ENCODE measurements at regions not wholly inside any gene's neighbourhood (a gene's known extent, or its start where the extent isn't known, plus 50 kb on each side); places are given as distances from the start of the nearest gene placed in this dataset.

- H3K4me1 ChIP-seq (ENCODE audit: control insufficient read depth, insufficient read depth, low read length), result no peaks in the 10 kb centered on the region
- H3K4me3 ChIP-seq (ENCODE audit: low read depth in 2 of 2, low read length in 2 of 2), result no peak overlapping the region
- no peak for ATAC-seq
- CTCF ChIA-PET, result no interaction called here
- H3K36me3 ChIP-seq (ENCODE audit: control insufficient read depth, insufficient read depth, low read length), result no peaks in the 10 kb centered on the region
- no peak overlapping the region for H3K27ac ChIP-seq (ENCODE audit: low read length)
- H3K27me3 ChIP-seq (ENCODE audit: control insufficient read depth, insufficient read depth, low read length), result no peaks in the 10 kb centered on the region
- in situ Hi-C loops (cut with HindIII; ENCODE audit: low pct_unique_long_range_greater_than_20kb, low sequenced_read_pairs), result no loop called here
- H3K9me3 ChIP-seq (ENCODE audit: control insufficient read depth, insufficient read depth, low read depth, low read length), result no peaks in the 10 kb centered on the region
- intact Hi-C loops (cut with micrococcal nuclease; ENCODE audit: unreplicated experiment), result no loop called here
- TF ChIP-seq SIN3A (IDR thresholded peaks at IDR 0.05; ENCODE audit: borderline replicate concordance, insufficient read depth, low read depth, low read length), result no peak
- no peak for TF ChIP-seq TCF7L2 (IDR thresholded peaks at IDR 0.05; ENCODE audit: low read depth, low read length)
- TF ChIP-seq REST (IDR thresholded peaks at IDR 0.05; ENCODE audit: insufficient read depth in 1 of 2, low read depth in 2 of 2, low read length in 1 of 2), result no peak
- TF ChIP-seq POLR2AphosphoS5 (IDR thresholded peaks at IDR 0.05; ENCODE audit: low read depth, low read length), result no peak
- TF ChIP-seq CTCF (IDR thresholded peaks at IDR 0.05), result no peak
- no TSS peak for BruUV-seq (replicated peaks)
- POLR2A ChIA-PET, result no interaction called here
- DNase-seq (ENCODE audit: low read depth, low spot score), result no peak
Measured at GRCh38 chr20:56897958-56898349, 268.8 kb downstream of the TFAP2C start.

- DNase-seq (ENCODE audit: low read depth, low spot score) (no peak), ATAC-seq (no peak)
- no peaks in the 10 kb centered on the region for H3K9me3 ChIP-seq (ENCODE audit: control insufficient read depth, insufficient read depth, low read depth, low read length)
- H3K4me1 ChIP-seq (ENCODE audit: control insufficient read depth, insufficient read depth, low read length), result no peaks in the 10 kb centered on the region
- BruUV-seq (replicated peaks), result no TSS peak
- ChIA-PET CTCF (no interaction called here), POLR2A (no interaction called here)
- no peaks in the 10 kb centered on the region for H3K27me3 ChIP-seq (ENCODE audit: control insufficient read depth, insufficient read depth, low read length)
- intact Hi-C loops (cut with micrococcal nuclease; ENCODE audit: unreplicated experiment), result no loop called here
- H3K36me3 ChIP-seq (ENCODE audit: control insufficient read depth, insufficient read depth, low read length), result no peaks in the 10 kb centered on the region
- in situ Hi-C loops (cut with HindIII; ENCODE audit: low pct_unique_long_range_greater_than_20kb, low sequenced_read_pairs), result no loop called here
- TF ChIP-seq SIN3A (IDR thresholded peaks at IDR 0.05; ENCODE audit: borderline replicate concordance, insufficient read depth, low read depth, low read length), result no peak
- TF ChIP-seq REST (IDR thresholded peaks at IDR 0.05; ENCODE audit: insufficient read depth in 1 of 2, low read depth in 2 of 2, low read length in 1 of 2), result no peak
- TF ChIP-seq TCF7L2 (IDR thresholded peaks at IDR 0.05; ENCODE audit: low read depth, low read length), result no peak
- TF ChIP-seq POLR2AphosphoS5 (IDR thresholded peaks at IDR 0.05; ENCODE audit: low read depth, low read length), result no peak
- TF ChIP-seq CTCF (IDR thresholded peaks at IDR 0.05), result no peak
- no peak overlapping the region for H3K4me3 ChIP-seq (ENCODE audit: low read depth in 2 of 2, low read length in 2 of 2)
- H3K27ac ChIP-seq (ENCODE audit: low read length), result no peak overlapping the region
Measured at GRCh38 chr20:56899506-56899905, 270.4 kb downstream of the TFAP2C start.
